ENCODE measurements at regions not wholly inside any gene's neighbourhood (a gene's known extent, or its start where the extent isn't known, plus 50 kb on each side); places are given as distances from the start of the nearest gene placed in this dataset.

DNA sequence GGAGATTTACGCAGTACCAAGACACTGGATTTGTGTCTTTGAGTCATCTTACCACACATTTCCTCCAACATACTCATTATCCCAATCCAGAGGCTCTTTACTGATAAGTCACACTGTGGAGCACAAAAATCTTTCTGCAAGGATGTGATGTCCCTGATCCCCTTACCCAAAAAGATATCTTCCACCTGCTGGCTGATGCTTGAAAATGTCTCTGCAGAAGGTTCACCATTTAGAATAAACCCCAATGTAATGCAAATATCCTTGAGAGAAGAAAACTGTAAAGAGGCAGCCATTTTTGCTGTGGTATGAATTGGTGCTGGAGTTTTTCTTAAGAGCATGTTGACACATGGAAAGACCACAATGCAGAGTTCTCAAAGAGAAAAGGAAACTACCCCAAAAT, 65.7 kb upstream of the RORB start:
- Histone ChIP-seq H3K4me2 (no peak overlapping the region), H3K9ac (no peak overlapping the region), H3K27me3 (no peaks in the 10 kb centered on the region), H3K27ac (no peak overlapping the region), H3K9me3 (replicated peaks in 1 of 11) (no peaks in the 10 kb centered on the region), H3K4me3 (no peak overlapping the region), H3K4me1 (peaks cover 0 to 8% (median 0%) of the 10 kb centered on the region in 10 experiments; a peak in 5 of 20 replicates), H4K20me1 (no peaks in the 10 kb centered on the region), H3K36me3 (no peaks in the 10 kb centered on the region)
- no peak for TF ChIP-seq Cebpa-rat (IDR thresholded peaks at IDR 0.05)

DNA sequence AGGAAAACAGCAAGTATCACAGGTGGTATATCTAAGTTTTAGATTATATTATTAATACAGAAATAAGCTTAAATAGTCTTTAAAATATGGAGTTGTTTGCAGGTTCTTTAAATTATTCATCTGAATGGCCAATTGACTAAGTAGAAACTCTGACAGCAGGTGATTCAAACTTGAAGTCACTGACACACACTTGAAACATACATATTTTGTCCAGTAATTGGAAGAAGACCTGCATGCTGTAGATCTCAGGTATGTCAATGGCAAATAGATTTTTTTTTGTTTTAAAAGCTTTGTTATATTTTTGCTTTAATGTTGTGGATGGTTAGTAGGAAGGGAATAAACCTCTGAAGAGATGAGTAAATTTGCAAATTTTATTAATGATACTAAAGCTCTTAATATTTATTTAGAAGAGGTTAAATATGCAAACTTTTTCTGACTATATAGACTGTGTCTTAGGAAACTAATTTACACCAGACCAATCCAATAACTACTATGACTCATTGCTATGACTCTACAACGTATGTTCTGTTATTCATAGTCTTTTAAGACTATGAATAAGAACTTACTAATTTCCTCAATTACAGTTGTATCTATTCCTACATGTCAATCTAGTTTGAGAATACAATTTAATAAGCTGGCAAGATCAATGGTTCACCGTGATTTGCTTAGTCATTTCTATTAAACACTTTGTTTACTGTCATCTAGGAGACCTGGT, 53.9 kb upstream of the RORB start:
- TF ChIP-seq Cebpa-rat (IDR thresholded peaks at IDR 0.05), result no peak
- no peak overlapping the region for H3K4me2 ChIP-seq
- no peaks in the 10 kb centered on the region for H3K9me3 ChIP-seq (replicated peaks in 1 of 11)
- H3K27ac ChIP-seq, result no peak overlapping the region
- H3K36me3 ChIP-seq, result no peaks in the 10 kb centered on the region
- H4K20me1 ChIP-seq, result no peaks in the 10 kb centered on the region
- H3K4me1 ChIP-seq, result no peaks in the 10 kb centered on the region
- no peak overlapping the region for H3K9ac ChIP-seq
- H3K27me3 ChIP-seq, result no peaks in the 10 kb centered on the region
- no peak overlapping the region for H3K4me3 ChIP-seq

DNA sequence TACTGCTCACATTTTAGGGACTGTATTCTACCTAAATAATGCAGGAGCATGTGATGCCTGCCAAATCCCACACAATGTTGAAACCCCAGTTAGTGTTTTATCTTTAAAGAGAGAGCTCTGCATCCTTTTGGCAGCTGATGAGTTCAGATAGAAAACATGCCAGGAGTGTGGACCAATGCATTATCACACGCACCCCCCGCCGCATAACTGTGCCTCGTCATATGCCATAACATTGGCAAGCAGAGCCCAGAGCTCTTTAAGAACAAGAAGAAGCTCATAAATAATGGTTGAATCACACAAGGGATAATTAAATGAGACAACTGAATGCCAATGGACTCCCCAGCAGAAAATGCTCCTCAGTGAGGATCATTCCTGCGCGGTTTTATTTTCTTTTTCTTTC, 52.8 kb upstream of the RORB start:
- no peaks in the 10 kb centered on the region for H3K27me3 ChIP-seq
- H3K9ac ChIP-seq, result no peak overlapping the region
- no peak overlapping the region for H3K4me2 ChIP-seq
- no peak for TF ChIP-seq Cebpa-rat (IDR thresholded peaks at IDR 0.05)
- H3K9me3 ChIP-seq (replicated peaks in 1 of 11), result no peaks in the 10 kb centered on the region
- H3K4me1 ChIP-seq, result no peaks in the 10 kb centered on the region; a peak in 1 of 20 replicates
- no peaks in the 10 kb centered on the region for H3K36me3 ChIP-seq
- no peak overlapping the region for H3K27ac ChIP-seq
- no peaks in the 10 kb centered on the region for H4K20me1 ChIP-seq
- H3K4me3 ChIP-seq, result no peak overlapping the region

All from BLaER1 treated with 17β-estradiol and CSF1 and Interleukin-3, amounts not matched to agents 10 nM and 100 nM (cell line).